ENCODE measurements at regions not wholly inside any gene's neighbourhood (a gene's known extent, or its start where the extent isn't known, plus 50 kb on each side); places are given as distances from the start of the nearest gene placed in this dataset.

DNA sequence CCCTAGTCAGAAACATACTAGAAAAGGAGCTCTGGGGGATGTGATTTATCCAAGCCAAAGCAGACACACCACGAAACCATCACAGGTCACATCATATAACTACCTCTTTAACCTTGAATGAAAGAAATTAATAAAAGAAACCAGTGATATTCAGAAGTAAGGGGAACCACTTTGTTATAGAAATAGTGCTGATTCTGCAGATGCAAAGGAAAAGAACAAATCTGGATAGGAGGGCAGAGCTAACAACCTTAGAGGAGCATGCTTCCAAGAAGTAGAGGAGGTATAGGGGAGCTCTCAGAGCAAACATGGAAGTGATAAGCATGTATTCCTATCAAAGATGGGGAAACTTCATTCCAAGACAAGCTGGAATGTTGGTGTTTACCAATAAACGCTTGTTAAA, 117.0 kb upstream of the MDM1 start:
- no peak overlapping the region for H3K4me3 Mint-ChIP-seq
- peaks cover 83% of the 10 kb centered on the region for H3K4me1 Mint-ChIP-seq
- peaks cover 9% of the 10 kb centered on the region for H3K9me3 Mint-ChIP-seq
- CTCF ChIA-PET: interaction anchor here (1.4 kb wide), 1 partner anchor 9 kb away, joined by 4 read pairs; no protein-coding TSS in a partner anchor
- peaks cover 8% of the 10 kb centered on the region for H3K36me3 Mint-ChIP-seq
- peak overlapping the region; percentile 64 for H3K27ac Mint-ChIP-seq
- no peak for DNase-seq
- H3K27me3 Mint-ChIP-seq: no peaks in the 10 kb centered on the region

DNA sequence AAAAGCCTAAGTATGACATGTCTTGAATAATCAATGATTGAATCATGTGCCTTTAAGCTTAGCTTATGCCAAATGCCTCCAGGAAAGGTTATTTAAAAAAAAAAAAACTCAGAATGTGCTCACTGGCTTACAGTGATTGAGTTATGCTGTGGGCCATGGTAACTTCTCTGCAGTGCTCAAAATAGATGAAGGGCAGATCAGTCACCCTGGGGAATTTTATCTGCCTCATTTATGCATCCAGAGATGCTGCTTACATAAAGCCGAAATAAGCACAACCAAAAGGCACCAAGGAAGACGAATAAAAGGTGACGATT, 118.7 kb upstream of the MDM1 start:
- CTCF ChIA-PET: interaction anchor here (1.3 kb wide), 1 partner anchor 86 kb away, joined by 4 read pairs; no protein-coding TSS in a partner anchor
- Mint-ChIP-seq H3K4me3 (peak overlapping the region; percentile 63), H3K27me3 (no peaks in the 10 kb centered on the region), H3K4me1 (peaks cover 94% of the 10 kb centered on the region), H3K27ac (peak overlapping the region; percentile 98), H3K9me3 (peaks cover 4% of the 10 kb centered on the region), H3K36me3 (peaks cover 9% of the 10 kb centered on the region)
- peak; percentile 24 for DNase-seq

DNA sequence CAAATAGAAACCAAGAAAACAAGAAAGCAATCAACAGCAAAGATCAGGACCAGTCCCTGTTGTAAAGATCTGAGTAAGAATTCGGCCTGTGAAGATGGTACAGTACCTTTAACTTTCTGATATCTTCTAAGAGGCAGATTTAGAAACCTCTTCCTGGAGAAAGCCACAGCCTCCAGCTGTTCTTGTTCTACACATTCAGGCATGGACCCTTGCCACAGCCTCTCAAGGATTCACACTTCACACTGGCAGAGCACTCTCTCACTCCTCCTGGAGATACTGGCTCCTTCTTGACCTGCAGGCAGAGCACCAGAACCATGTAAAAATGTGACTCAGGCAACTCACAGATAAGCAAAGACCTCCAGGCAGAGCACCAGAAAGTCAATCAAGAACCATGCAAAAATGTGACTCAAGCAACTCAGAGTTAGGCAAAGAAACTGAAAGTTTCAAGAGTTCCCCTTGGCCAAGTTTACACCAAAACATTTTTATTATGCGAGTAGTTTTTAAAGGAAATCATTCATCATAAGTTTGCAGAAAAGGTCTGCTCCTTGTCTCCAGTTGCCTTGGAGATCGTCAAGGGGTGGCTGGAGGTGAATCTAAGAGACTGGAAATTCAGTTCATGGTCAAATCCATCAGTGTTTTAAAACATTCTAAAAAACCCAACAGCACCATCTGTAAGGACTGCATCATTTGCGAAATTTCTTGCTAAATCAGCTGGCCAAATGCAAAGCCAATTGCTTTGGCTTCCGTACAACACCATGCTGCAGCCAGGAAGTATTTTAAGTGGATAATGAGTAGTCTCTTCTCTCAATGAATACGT, 119.3 kb upstream of the MDM1 start:
- Mint-ChIP-seq H3K4me3 (peak overlapping the region; percentile 63), H3K36me3 (peaks cover 13% of the 10 kb centered on the region)
- peak; percentile 66 for DNase-seq

DNA sequence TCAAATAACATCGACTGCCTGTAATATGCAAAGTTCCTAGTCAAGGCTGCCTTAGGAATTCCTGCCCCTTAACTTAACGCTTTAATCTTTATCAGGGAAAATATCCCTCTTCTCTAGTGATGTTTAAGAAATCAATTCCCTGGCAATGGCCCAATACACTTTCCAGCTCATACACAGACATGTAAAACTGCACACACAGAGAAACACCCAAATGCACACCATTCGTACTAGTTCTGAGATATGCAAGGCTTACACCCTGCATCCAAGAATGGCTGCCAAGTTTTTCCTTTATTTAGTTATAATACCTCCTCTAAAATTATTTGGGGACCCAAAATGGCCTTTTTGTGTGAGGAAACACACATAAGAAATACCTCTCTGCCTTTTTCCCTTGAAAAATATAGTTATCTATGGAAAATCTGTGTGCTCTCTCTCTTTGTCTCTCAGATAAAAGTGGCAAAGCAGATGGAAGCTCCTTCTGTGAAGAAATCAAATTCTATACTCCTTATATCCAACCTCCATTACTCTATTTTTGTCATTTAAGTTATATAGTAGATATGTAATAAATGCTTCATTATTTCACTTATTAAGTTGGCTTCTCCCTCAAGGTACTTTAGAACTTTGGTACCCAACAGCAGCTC, 120.0 kb upstream of the MDM1 start:
- Mint-ChIP-seq H3K9me3 (peaks cover 4% of the 10 kb centered on the region), H3K4me1 (peaks cover 94% of the 10 kb centered on the region), H3K27me3 (no peaks in the 10 kb centered on the region), H3K4me3 (peak overlapping the region; percentile 20), H3K27ac (peak overlapping the region; percentile 98), H3K36me3 (peaks cover 13% of the 10 kb centered on the region)
- no peak for DNase-seq
- CTCF ChIA-PET: interaction anchor here (1.3 kb wide), 1 partner anchor 135 kb away, joined by 3 read pairs; no protein-coding TSS in a partner anchor

More for the DNA sequence above, 119.3 kb upstream of the MDM1 start:
- H3K27ac Mint-ChIP-seq: peak overlapping the region; percentile 98
- peaks cover 4% of the 10 kb centered on the region for H3K9me3 Mint-ChIP-seq
- CTCF ChIA-PET: interaction anchor here (1.3 kb wide), 2 partner anchors 86 to 136 kb away, joined by 3 to 4 read pairs; no protein-coding TSS in a partner anchor
- H3K27me3 Mint-ChIP-seq: no peaks in the 10 kb centered on the region
- H3K4me1 Mint-ChIP-seq: peaks cover 94% of the 10 kb centered on the region

DNA sequence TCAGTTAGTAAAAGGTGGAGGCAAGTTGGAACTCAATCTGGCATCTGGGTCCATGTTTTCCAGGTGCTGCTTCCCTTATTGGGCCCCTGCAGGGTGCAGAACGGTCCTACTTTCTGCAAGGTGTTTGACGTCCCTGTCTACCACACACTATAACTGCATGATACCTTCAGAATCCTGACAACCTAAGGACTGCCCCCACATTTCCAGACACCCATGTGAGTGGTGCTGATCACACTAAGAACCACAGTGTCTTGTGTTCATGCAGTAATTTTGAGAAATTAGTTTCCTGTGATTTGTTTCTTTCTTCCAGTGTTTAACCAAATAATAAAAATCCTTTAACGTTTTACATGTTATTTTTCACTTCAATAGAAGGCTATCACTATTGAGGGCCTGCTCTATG, 121.1 kb upstream of the MDM1 start:
- no peaks in the 10 kb centered on the region for H3K27me3 Mint-ChIP-seq
- DNase-seq: no peak
- H3K4me3 Mint-ChIP-seq: peak overlapping the region; percentile 11
- peaks cover 89% of the 10 kb centered on the region for H3K4me1 Mint-ChIP-seq
- H3K27ac Mint-ChIP-seq: peak overlapping the region; percentile 98
- peaks cover 4% of the 10 kb centered on the region for H3K9me3 Mint-ChIP-seq
- peaks cover 13% of the 10 kb centered on the region for H3K36me3 Mint-ChIP-seq
- CTCF ChIA-PET: interaction anchor here (1.2 kb wide), 1 partner anchor 96 kb away, joined by 5 read pairs; no protein-coding TSS in a partner anchor

DNA sequence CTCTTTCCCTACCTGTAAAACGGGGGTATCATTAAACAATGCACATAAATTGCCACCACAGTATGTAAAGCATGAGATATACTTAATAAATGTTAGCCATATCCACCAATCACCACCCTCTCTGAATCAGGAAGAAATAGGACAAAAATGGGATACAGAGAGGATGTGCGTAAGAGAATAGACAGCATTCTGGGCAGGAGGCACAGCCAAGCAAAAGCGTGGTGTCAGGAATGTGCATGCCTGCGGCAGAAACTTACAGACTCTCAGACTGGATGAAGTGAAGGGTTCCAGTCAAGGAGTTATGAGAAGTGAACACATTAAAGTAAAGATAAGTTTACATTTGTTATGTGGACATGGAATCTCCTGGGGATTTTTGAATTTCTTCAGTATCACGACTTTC, 121.7 kb upstream of the MDM1 start:
- Mint-ChIP-seq H3K9me3 (peaks cover 4% of the 10 kb centered on the region), H3K27ac (peak overlapping the region; percentile 21), H3K4me1 (peaks cover 85% of the 10 kb centered on the region), H3K27me3 (no peaks in the 10 kb centered on the region), H3K36me3 (peaks cover 13% of the 10 kb centered on the region), H3K4me3 (no peak overlapping the region)
- DNase-seq: no peak
- CTCF ChIA-PET: interaction anchor here (1.2 kb wide), 1 partner anchor 96 kb away, joined by 5 read pairs; no protein-coding TSS in a partner anchor

DNA sequence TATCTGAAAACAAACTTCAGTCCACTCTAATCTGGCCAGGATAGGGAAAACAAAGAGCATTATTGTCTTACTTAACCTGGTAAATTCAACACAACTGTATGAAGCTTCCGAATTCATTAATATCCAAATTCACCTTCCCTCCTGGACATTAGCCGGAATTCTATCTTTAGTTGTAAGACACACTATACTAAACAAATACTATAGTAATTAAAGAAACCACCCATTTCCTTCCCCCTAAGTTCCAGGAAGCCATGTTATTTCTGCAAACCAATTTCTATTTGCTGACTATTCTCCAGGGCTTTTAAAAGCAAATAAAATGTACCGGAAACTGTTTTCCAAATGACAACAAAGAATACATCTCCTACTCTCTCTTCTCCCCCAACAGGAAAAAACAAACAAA, 122.7 kb upstream of the MDM1 start:
- CTCF ChIA-PET: interaction anchor here (0.8 kb wide), 1 partner anchor 95 kb away, joined by 3 read pairs; no protein-coding TSS in a partner anchor
- Mint-ChIP-seq H3K4me1 (peaks cover 76% of the 10 kb centered on the region), H3K4me3 (peak overlapping the region; percentile 20), H3K27ac (peak overlapping the region; percentile 82), H3K27me3 (no peaks in the 10 kb centered on the region), H3K36me3 (peaks cover 8% of the 10 kb centered on the region), H3K9me3 (peaks cover 2% of the 10 kb centered on the region)
- no peak for DNase-seq

DNA sequence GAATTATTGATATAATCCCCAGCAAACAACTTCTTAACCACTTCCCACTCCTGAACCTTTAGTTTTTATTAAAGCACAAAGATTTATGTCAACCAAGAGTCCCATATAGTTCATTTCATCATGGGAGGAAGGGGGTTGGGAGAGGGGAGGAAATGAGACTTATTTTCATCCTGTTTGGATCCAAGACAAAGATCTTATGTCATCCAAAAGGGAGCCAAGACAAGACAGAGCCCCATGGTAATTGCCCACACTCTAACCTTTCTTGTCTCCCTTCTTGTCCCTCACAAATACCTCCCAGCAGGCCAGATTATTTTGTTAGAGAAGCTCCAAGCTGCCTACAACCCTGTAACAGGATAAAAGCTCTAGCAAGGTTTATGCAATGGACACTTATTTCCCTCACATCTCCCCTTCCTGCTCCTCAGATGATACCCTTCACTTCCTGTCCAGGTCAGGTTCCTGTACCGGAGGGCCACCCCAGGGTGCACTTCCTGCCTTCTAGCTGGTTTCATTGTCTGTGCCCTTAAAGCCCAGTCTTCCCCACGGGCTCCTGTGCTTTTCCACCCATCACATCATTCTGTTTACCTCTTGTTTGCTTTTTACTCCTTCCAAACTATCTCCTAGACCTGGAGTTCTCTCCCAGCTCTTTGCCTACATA, 123.7 kb upstream of the MDM1 start:
- peaks cover 2% of the 10 kb centered on the region for H3K9me3 Mint-ChIP-seq
- CTCF ChIA-PET: no interaction called here
- H3K27ac Mint-ChIP-seq: peak overlapping the region; percentile 82
- peaks cover 69% of the 10 kb centered on the region for H3K4me1 Mint-ChIP-seq
- H3K4me3 Mint-ChIP-seq: no peak overlapping the region
- peaks cover 8% of the 10 kb centered on the region for H3K36me3 Mint-ChIP-seq
- peak; percentile 49 for DNase-seq
- no peaks in the 10 kb centered on the region for H3K27me3 Mint-ChIP-seq

DNA sequence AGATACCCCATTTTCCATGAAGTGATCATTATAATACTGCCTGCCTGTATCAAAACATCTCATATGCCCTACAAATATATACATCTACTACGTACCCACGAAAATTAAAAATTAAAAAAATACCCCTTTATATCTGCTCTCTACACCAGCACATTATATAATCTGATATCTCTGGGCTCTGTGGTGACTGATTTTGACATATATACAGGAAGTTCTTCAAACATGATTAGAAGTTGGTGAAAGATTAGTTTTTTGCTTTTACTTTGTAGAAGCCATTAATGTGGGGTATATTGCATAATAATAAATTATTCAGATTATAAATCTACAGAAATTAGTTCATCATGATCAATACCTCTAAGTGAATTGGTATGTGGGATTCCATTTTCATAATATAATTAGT, 126.7 kb upstream of the MDM1 start:
- H3K4me1 Mint-ChIP-seq: peaks cover 57% of the 10 kb centered on the region
- DNase-seq: no peak
- no peaks in the 10 kb centered on the region for H3K27me3 Mint-ChIP-seq
- peaks cover 2% of the 10 kb centered on the region for H3K9me3 Mint-ChIP-seq
- no peak overlapping the region for H3K4me3 Mint-ChIP-seq
- peaks cover 13% of the 10 kb centered on the region for H3K36me3 Mint-ChIP-seq
- CTCF ChIA-PET: no interaction called here
- no peak overlapping the region for H3K27ac Mint-ChIP-seq

DNA sequence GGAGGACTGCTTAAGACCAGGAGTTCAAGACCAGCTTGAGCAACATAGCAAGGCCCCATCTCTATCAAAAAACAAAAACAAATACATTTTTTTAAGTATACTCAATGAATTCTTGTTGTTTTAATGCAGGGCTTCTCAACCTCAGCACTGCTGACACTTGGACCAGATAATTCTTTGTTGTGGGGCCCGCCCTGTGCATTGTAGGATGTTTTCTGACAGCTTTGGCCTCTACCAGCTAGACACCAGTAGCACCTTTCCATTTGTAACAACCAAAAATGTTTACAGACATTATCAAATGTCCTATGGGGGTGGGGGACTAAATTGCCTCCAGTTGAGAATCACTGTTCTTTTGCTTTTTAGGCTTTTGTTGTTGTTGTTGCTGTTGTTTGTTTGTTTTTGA, 128.1 kb upstream of the MDM1 start:
- CTCF ChIA-PET: no interaction called here
- H3K4me1 Mint-ChIP-seq: peaks cover 46% of the 10 kb centered on the region
- H3K4me3 Mint-ChIP-seq: no peak overlapping the region
- H3K9me3 Mint-ChIP-seq: no peaks in the 10 kb centered on the region
- no peak for DNase-seq
- no peak overlapping the region for H3K27ac Mint-ChIP-seq
- peaks cover 13% of the 10 kb centered on the region for H3K36me3 Mint-ChIP-seq
- no peaks in the 10 kb centered on the region for H3K27me3 Mint-ChIP-seq

DNA sequence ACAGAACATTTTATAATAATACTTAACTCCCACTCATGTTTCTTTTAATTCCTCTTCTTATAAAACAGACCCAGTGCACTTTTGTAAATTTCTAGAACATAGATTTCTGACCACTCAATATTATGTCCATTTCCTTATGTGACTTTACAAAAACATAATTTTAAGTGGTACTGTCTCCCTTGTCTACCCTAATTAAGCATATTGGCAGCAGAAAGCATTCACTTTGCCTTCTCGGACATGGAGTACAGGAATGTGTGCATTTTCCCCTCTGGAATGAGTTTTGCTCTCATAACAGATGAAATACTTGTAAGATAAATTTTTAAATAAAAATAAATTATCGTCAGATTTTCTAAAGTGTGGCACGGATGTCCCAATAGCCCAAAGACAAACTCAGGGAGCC, 129.5 kb upstream of the MDM1 start:
- H3K4me3 Mint-ChIP-seq: no peak overlapping the region
- peaks cover 5% of the 10 kb centered on the region for H3K36me3 Mint-ChIP-seq
- H3K27me3 Mint-ChIP-seq: no peaks in the 10 kb centered on the region
- CTCF ChIA-PET: no interaction called here
- no peak for DNase-seq
- H3K9me3 Mint-ChIP-seq: no peaks in the 10 kb centered on the region
- no peak overlapping the region for H3K27ac Mint-ChIP-seq
- peaks cover 31% of the 10 kb centered on the region for H3K4me1 Mint-ChIP-seq

DNA sequence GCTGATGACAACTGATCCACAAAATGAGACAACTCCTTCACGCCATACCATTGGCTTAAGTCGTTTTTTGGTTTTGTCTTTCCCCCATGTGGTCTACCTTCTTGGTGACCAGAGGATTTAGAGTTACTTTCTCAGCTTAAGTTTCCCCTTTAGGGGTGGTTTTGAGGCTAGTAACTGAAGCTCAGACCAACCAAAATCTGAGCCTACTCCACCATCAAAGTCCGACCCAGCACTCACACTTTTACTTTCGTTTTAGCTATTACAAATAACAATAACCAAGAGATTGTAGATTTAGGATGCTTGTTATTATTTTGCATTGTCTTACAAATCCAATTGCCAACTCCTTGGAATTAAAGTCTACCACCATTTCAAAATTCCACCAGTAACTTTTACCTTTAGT, 130.6 kb upstream of the MDM1 start:
- peaks cover 5% of the 10 kb centered on the region for H3K36me3 Mint-ChIP-seq
- H3K27ac Mint-ChIP-seq: peak overlapping the region; percentile 88
- H3K9me3 Mint-ChIP-seq: no peaks in the 10 kb centered on the region
- H3K4me3 Mint-ChIP-seq: peak overlapping the region; percentile 63
- H3K4me1 Mint-ChIP-seq: peaks cover 24% of the 10 kb centered on the region
- peaks cover 2% of the 10 kb centered on the region for H3K27me3 Mint-ChIP-seq
- peak; percentile 38 for DNase-seq
- CTCF ChIA-PET: interaction anchor here (0.7 to 0.9 kb wide), 2 partner anchors 15 to 23 kb away, joined by 3 read pairs; no protein-coding TSS in a partner anchor

DNA sequence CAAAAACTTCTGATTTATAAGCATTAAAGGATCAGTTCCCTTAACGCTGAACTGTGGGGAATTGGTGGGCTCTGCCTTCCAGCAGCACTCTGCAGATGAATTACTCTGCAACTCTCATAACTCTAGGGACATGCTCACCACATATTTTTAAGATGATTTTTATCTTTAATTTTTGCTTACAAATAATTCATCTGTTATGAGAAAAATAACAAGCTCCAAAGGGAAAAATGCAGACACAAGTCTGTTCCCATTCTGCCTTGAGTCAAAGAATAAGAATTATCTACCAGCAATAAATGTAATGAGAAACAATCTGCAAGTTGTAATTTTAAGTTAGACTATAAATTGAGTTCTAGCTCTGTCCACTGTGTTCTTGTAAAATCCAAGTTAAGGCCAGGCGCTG, 133.1 kb upstream of the MDM1 start:
- H3K36me3 Mint-ChIP-seq: peaks cover 5% of the 10 kb centered on the region
- DNase-seq: no peak
- H3K27ac Mint-ChIP-seq: no peak overlapping the region
- H3K9me3 Mint-ChIP-seq: no peaks in the 10 kb centered on the region
- CTCF ChIA-PET: no interaction called here
- H3K4me3 Mint-ChIP-seq: no peak overlapping the region
- H3K27me3 Mint-ChIP-seq: peaks cover 8% of the 10 kb centered on the region
- peaks cover 21% of the 10 kb centered on the region for H3K4me1 Mint-ChIP-seq

DNA sequence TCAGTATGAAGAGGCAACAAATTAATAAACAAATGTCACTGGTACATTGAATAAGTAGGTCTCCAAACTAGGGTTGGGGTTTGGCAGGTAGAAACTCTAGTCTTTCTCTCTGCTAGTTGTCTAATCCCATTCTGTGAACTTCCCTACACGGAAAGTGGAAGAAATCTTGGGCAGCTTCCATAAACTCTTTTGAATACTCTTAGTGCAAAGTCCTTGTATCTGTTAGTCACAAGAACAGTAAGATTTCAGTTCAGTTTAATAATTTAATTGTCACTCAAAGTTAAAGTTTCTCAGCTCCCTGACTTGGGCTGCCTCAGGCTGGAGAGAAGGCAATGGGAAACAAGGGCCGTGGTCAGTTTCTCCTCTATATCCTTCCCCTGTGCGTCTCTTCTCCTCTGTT, 135.4 kb upstream of the MDM1 start:
- no peak for DNase-seq
- CTCF ChIA-PET: no interaction called here
- peaks cover 16% of the 10 kb centered on the region for H3K4me1 Mint-ChIP-seq

More for the DNA sequence above, 135.4 kb upstream of the MDM1 start:
- Mint-ChIP-seq H3K27ac (no peak overlapping the region), H3K27me3 (peaks cover 8% of the 10 kb centered on the region), H3K36me3 (peaks cover 7% of the 10 kb centered on the region), H3K9me3 (no peaks in the 10 kb centered on the region), H3K4me3 (no peak overlapping the region)
